KMS-11 (cell line): ENCODE measurements at regions not wholly inside any gene's neighbourhood (a gene's known extent, or its start where the extent isn't known, plus 50 kb on each side); places are given as distances from the start of the nearest gene placed in this dataset.

Experiments used
- H2AFZ ChIP-seq: fragments of 200-600 bp; sonication (generic); 2 replicates; pipeline ENCODE4 v1.6.1; 2016; ENCODE audit warnings: antibody characterized with exemption, mixed run types, low read depth
- H3K27ac ChIP-seq: fragments of 200-600 bp; sonication (generic); 2 replicates; pipeline ENCODE4 v1.6.1; 2016; ENCODE audit warnings: mild to moderate bottlenecking, mixed run types
- H3K27me3 ChIP-seq: fragments of 200-600 bp; sonication (generic); 2 replicates; pipeline ENCODE4 v1.6.1; 2017; ENCODE audit warnings: mild to moderate bottlenecking, low read depth, mixed run types, moderate library complexity; ENCODE audit not compliant: insufficient read depth
- H3K36me3 ChIP-seq: fragments of 200-600 bp; sonication (generic); 2 replicates; pipeline ENCODE4 v1.6.1; 2017; ENCODE audit warnings: mild to moderate bottlenecking, mixed run types; ENCODE audit not compliant: insufficient read depth
- H3K4me1 ChIP-seq: fragments of 200-600 bp; sonication (generic); 2 replicates; pipeline ENCODE4 v1.6.1; 2016; ENCODE audit warnings: mild to moderate bottlenecking, low read depth, mixed run types; ENCODE audit not compliant: poor library complexity, severe bottlenecking
- H3K4me2 ChIP-seq: fragments of 200-600 bp; sonication (generic); 2 replicates; pipeline ENCODE4 v1.7.0; 2016; ENCODE audit warnings: mild to moderate bottlenecking, mixed run types
- H3K4me3 ChIP-seq: fragments of 200-600 bp; sonication (generic); IDR thresholded peaks from 2 replicates; pipeline ENCODE4 v1.6.1; 2017; ENCODE audit warnings: low read depth, low read length, mixed read lengths; ENCODE audit not compliant: insufficient read depth
- H3K79me2 ChIP-seq: fragments of 200-600 bp; sonication (generic); 2 replicates; pipeline ENCODE4 v1.6.1; 2016; ENCODE audit warnings: low read depth, mixed run types; ENCODE audit not compliant: insufficient read depth
- H3K9ac ChIP-seq: fragments of 200-600 bp; sonication (generic); 2 replicates; pipeline ENCODE4 v1.6.1; 2016; ENCODE audit warnings: mild to moderate bottlenecking, mixed run types
- H4K20me1 ChIP-seq: fragments of 200-600 bp; sonication (generic); 2 replicates; pipeline ENCODE4 v1.6.1; 2016; ENCODE audit warnings: mild to moderate bottlenecking, mixed run types; ENCODE audit not compliant: insufficient read depth
- CTCF ChIP-seq: fragments of 200-600 bp; sonication (generic); conservative IDR thresholded peaks from 2 replicates; pipeline ENCODE4 v1.6.1; 2017; ENCODE audit warnings: low read depth, mild to moderate bottlenecking, antibody characterized with exemption, low read length, moderate library complexity, mixed read lengths

GRCh38 chr1:221217029-221217428 lies 337.8 kb downstream of the HLX start:
- no peak overlapping the region for H2AFZ ChIP-seq
- H3K4me1 ChIP-seq: no peaks in the 10 kb centered on the region
- H4K20me1 ChIP-seq: no peaks in the 10 kb centered on the region
- H3K36me3 ChIP-seq: no peaks in the 10 kb centered on the region
- no peaks in the 10 kb centered on the region for H3K79me2 ChIP-seq
- H3K9ac ChIP-seq: no peak overlapping the region
- no peak overlapping the region for H3K27ac ChIP-seq
- TF ChIP-seq CTCF: no peak
- no peaks in the 10 kb centered on the region for H3K27me3 ChIP-seq
- H3K4me3 ChIP-seq: no peak overlapping the region
- no peak overlapping the region for H3K4me2 ChIP-seq

GRCh38 chr1:221223281-221223680 lies 344.0 kb downstream of the HLX start:
- Histone ChIP-seq H3K4me3 (no peak overlapping the region), H3K9ac (no peak overlapping the region), H3K79me2 (no peaks in the 10 kb centered on the region), H2AFZ (no peak overlapping the region), H3K36me3 (no peaks in the 10 kb centered on the region), H3K4me1 (no peaks in the 10 kb centered on the region), H3K27me3 (no peaks in the 10 kb centered on the region), H3K4me2 (no peak overlapping the region), H3K27ac (no peak overlapping the region), H4K20me1 (no peaks in the 10 kb centered on the region)
- TF ChIP-seq CTCF: no peak

- TF ChIP-seq CTCF: no peak
- Histone ChIP-seq H3K4me3 (no peak overlapping the region), H3K4me2 (no peak overlapping the region), H2AFZ (no peak overlapping the region), H3K9ac (no peak overlapping the region), H3K79me2 (no peaks in the 10 kb centered on the region), H3K36me3 (no peaks in the 10 kb centered on the region), H4K20me1 (no peaks in the 10 kb centered on the region), H3K27ac (no peak overlapping the region), H3K4me1 (no peaks in the 10 kb centered on the region), H3K27me3 (no peaks in the 10 kb centered on the region)
Measured at GRCh38 chr1:221227460-221227859, 348.2 kb downstream of the HLX start.

GRCh38 chr1:221227872-221228337 lies 348.7 kb downstream of the HLX start:
- Histone ChIP-seq H2AFZ (no peak overlapping the region), H3K9ac (no peak overlapping the region), H3K36me3 (no peaks in the 10 kb centered on the region), H3K27me3 (no peaks in the 10 kb centered on the region), H3K27ac (no peak overlapping the region), H3K4me2 (no peak overlapping the region), H3K4me1 (no peaks in the 10 kb centered on the region), H3K79me2 (no peaks in the 10 kb centered on the region), H4K20me1 (no peaks in the 10 kb centered on the region), H3K4me3 (no peak overlapping the region)
- TF ChIP-seq CTCF: no peak

GRCh38 chr1:221228594-221228993 lies 349.4 kb downstream of the HLX start:
- no peak for TF ChIP-seq CTCF
- Histone ChIP-seq H3K4me2 (no peak overlapping the region), H3K27me3 (no peaks in the 10 kb centered on the region), H3K4me3 (no peak overlapping the region), H3K4me1 (no peaks in the 10 kb centered on the region), H3K9ac (no peak overlapping the region), H3K79me2 (no peaks in the 10 kb centered on the region), H2AFZ (no peak overlapping the region), H4K20me1 (no peaks in the 10 kb centered on the region), H3K27ac (no peak overlapping the region), H3K36me3 (no peaks in the 10 kb centered on the region)
